SH-SY5Y (cell line): ENCODE measurements at regions not wholly inside any gene's neighbourhood (a gene's known extent, or its start where the extent isn't known, plus 50 kb on each side); places are given as distances from the start of the nearest gene placed in this dataset.

Experiments
- GATA2 ChIP-seq: IDR thresholded peaks from 2 replicates; pipeline ENCODE4 v1.6.1; 2011; ENCODE audit warnings: mild to moderate bottlenecking, low read depth, low read length
- GATA3 ChIP-seq: IDR thresholded peaks from 2 replicates; pipeline ENCODE4 v1.6.1; 2011; ENCODE audit warnings: low read depth, mild to moderate bottlenecking, low read length, moderate library complexity

GRCh38 chr11:71130106-71130505 lies 122.3 kb downstream of the SHANK2 start:
- TF ChIP-seq GATA2 (no peak), GATA3 (no peak)
